ENCODE measurements at regions not wholly inside any gene's neighbourhood (a gene's known extent, or its start where the extent isn't known, plus 50 kb on each side); places are given as distances from the start of the nearest gene placed in this dataset.

DNA sequence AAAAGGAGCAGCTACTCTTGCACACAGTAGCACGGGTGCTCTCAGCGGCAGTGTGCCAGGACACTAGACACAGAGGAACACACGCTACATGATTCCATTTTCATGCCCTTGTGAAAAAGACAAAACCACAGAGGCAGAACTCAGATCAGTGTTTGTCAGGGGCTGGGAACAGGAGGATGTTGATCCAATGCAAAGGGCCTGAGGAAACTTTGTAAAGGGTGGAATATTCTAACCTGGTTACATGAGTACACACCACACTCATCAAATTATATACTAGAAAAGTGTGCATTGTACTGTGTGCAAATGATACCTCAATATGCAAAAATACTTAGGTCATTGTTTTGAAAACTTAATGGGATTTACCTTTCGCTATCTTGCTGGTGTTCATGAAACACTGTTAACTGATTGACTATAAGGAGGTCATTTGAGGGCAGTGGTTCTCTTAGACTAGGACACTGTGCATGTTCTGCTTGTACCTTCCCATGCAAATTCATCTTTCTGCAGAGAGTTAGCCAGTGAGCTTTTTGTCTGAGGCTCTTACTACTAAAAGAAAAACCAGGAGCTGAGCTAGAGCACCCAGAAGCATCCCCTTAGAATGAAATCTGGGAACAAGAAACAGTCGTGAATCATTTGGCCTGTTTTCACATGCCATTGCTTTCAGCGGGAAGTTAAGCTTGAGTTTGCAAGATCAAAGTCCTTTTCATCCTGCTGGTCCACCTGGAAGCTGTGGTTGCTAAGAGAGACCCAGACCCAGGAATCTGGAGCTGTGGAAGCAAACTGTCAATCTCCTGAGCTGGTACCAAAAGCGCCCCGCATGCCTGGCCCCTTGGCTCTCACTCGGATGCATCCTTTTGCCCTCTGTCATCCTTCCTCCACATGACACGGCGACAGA lies 204.8 kb downstream of the TTLL2 start:
- TF ChIP-seq, protein P1, sequence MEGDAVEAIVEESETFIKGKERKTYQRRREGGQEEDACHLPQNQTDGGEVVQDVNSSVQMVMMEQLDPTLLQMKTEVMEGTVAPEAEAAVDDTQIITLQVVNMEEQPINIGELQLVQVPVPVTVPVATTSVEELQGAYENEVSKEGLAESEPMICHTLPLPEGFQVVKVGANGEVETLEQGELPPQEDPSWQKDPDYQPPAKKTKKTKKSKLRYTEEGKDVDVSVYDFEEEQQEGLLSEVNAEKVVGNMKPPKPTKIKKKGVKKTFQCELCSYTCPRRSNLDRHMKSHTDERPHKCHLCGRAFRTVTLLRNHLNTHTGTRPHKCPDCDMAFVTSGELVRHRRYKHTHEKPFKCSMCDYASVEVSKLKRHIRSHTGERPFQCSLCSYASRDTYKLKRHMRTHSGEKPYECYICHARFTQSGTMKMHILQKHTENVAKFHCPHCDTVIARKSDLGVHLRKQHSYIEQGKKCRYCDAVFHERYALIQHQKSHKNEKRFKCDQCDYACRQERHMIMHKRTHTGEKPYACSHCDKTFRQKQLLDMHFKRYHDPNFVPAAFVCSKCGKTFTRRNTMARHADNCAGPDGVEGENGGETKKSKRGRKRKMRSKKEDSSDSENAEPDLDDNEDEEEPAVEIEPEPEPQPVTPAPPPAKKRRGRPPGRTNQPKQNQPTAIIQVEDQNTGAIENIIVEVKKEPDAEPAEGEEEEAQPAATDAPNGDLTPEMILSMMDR (IDR thresholded peaks at IDR 0.05) = no peak
- TF ChIP-seq POLR2A (IDR thresholded peaks at IDR 0.05) = no peak

All from right lobe of liver (tissue), 4 donors.